DND-41 (cell line): ENCODE measurements at regions not wholly inside any gene's neighbourhood (a gene's known extent, or its start where the extent isn't known, plus 50 kb on each side); places are given as distances from the start of the nearest gene placed in this dataset.
"Not testable (repeated sequence)": the region's sequence is repeated elsewhere in the genome, so short reads cannot be mapped to it uniquely, and the experiment has no call there.

Experiments
- ATAC-seq: fragments of 200-7000 bp; cut with Tn5 transposase; 3 replicates; pipeline ENCODE4 v1.9.1; 2021; ENCODE audit warnings: low read depth; ENCODE audit not compliant: insufficient read depth
- DNase-seq: peaks from one replicate; pipeline ENCODE4 v3.0.0-alpha.2; 2020
- H2AFZ ChIP-seq: 2 replicates; pipeline ENCODE4 v1.6.0; 2012; ENCODE audit warnings: low read depth, low read length
- H3K27ac ChIP-seq: 2 replicates; pipeline ENCODE4 v1.5.1; 2012; ENCODE audit warnings: low read length, inconsistent platforms
- H3K27me3 ChIP-seq: fragments of 200-600 bp; sonication (generic); 2 replicates; pipeline ENCODE4 v1.6.0; 2012; ENCODE audit warnings: low read length, mild to moderate bottlenecking, inconsistent platforms; ENCODE audit not compliant: insufficient read depth, poor library complexity
- H3K36me3 ChIP-seq: 2 replicates; pipeline ENCODE4 v1.5.1; 2012; ENCODE audit warnings: low read length, inconsistent platforms; ENCODE audit not compliant: insufficient read depth
- H3K4me1 ChIP-seq: 2 replicates; pipeline ENCODE4 v1.5.1; 2012; ENCODE audit warnings: mild to moderate bottlenecking, low read length; ENCODE audit not compliant: insufficient read depth
- H3K4me2 ChIP-seq: 2 replicates; pipeline ENCODE4 v1.6.0; 2012; ENCODE audit warnings: mild to moderate bottlenecking, moderate library complexity, low read length, inconsistent platforms; ENCODE audit not compliant: insufficient read depth
- H3K4me3 ChIP-seq, 2 experiments: fragments of 200-600 bp in 1 of 2; shearing (Covaris generic) in 1 of 2; 2 replicates each; pipeline ENCODE4 v1.5.1; 2012 to 2016; ENCODE audit warnings: inconsistent platforms in 2 of 2, low read length in 2 of 2, mild to moderate bottlenecking in 2 of 2, low read depth in 1 of 2, moderate library complexity in 1 of 2
- H3K79me2 ChIP-seq: 2 replicates; pipeline ENCODE4 v1.6.0; 2012; ENCODE audit warnings: low read length, inconsistent platforms; ENCODE audit not compliant: insufficient read depth
- H3K9ac ChIP-seq: 2 replicates; pipeline ENCODE4 v1.6.0; 2012; ENCODE audit warnings: low read depth, mild to moderate bottlenecking, inconsistent platforms, low read length, moderate library complexity
- H3K9me3 ChIP-seq: 2 replicates; pipeline ENCODE4 v1.5.1; 2012; ENCODE audit warnings: low read length, moderate library complexity, mild to moderate bottlenecking, inconsistent platforms; ENCODE audit not compliant: insufficient read depth, severe bottlenecking
- H4K20me1 ChIP-seq: 2 replicates; pipeline ENCODE4 v1.6.0; 2012; ENCODE audit warnings: low read length; ENCODE audit not compliant: insufficient read depth
- CTCF ChIP-seq: IDR thresholded peaks from 2 replicates; pipeline ENCODE4 v1.5.1; 2012; ENCODE audit warnings: borderline replicate concordance, low read length, moderate library complexity, mild to moderate bottlenecking; ENCODE audit not compliant: poor library complexity, severe bottlenecking; ENCODE audit errors: extremely low read depth
- EZH2 ChIP-seq: IDR thresholded peaks from 3 replicates; pipeline ENCODE4 v1.6.1; 2012; ENCODE audit warnings: borderline replicate concordance, low read depth, mild to moderate bottlenecking, moderate library complexity, low read length, inconsistent platforms; ENCODE audit not compliant: severe bottlenecking

DNA sequence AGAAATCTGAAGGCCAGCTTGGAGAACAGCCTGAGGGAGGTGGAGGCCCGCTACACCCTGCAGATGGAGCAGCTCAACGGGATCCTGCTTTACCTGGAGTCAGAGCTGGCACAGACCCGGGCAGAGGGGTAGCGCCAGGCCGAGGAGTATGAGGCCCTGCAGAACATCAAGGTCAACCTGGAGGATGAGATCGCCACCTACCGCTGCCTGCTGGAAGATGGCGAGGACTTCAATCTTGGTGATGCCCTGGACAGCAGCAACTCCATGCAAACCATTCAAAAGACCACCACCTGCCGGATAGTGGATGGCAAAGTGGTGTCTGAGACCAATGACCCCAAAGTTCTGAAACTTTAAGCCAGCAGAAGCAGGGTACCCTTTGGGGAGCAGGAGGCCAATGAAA lies 318.4 kb downstream of the ZFHX3 start:
- H3K4me1 ChIP-seq, H3K4me3 ChIP-seq, H4K20me1 ChIP-seq, H3K9me3 ChIP-seq, H3K36me3 ChIP-seq, H3K9ac ChIP-seq, H3K4me2 ChIP-seq, H2AFZ ChIP-seq, H3K79me2 ChIP-seq, ATAC-seq, H3K27me3 ChIP-seq, DNase-seq, H3K27ac ChIP-seq: not testable (repeated sequence)

DNA sequence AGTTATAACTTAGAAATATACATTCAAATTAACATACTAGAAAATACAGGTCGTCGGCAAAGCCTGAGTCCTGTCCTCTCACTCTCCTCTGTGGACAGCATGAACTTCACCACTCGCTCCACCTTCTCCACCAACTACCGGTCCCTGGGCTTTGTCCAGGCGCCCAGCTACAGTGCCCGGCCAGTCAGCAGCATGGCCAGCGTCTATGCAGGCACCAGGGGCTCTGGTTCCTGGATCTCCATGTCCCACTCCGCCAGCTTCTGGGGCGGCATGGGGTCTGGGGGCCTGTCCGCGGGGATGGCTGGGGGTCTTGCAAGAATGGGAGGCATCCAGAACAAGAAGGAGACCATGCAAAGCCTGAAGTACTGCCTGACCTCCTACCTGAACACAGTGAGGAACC lies 319.4 kb downstream of the ZFHX3 start:
- ATAC-seq, result no peak
- Histone ChIP-seq H3K27ac (no peak overlapping the region), H3K4me2 (no peak overlapping the region), H3K9ac (no peak overlapping the region), H3K27me3 (no peaks in the 10 kb centered on the region), H3K36me3 (no peaks in the 10 kb centered on the region), H4K20me1 (no peaks in the 10 kb centered on the region), H3K9me3 (no peaks in the 10 kb centered on the region), H3K79me2 (no peaks in the 10 kb centered on the region), H3K4me1 (no peaks in the 10 kb centered on the region), H3K4me3 (no peak overlapping the region), H2AFZ (no peak overlapping the region)
- DNase-seq, result no peak
- TF ChIP-seq EZH2, result no peak
- TF ChIP-seq CTCF, result no peak

- TF ChIP-seq EZH2 (no peak), CTCF (no peak)
Measured at GRCh38 chr16:72727565-72727964, 320.4 kb downstream of the ZFHX3 start.

GRCh38 chr16:72725643-72726042 lies 322.3 kb downstream of the ZFHX3 start:
- Histone ChIP-seq H3K36me3 (no peaks in the 10 kb centered on the region), H3K9ac (no peak overlapping the region), H2AFZ (no peak overlapping the region), H3K27me3 (no peaks in the 10 kb centered on the region), H3K4me3 (no peak overlapping the region), H3K9me3 (no peaks in the 10 kb centered on the region), H4K20me1 (no peaks in the 10 kb centered on the region), H3K79me2 (no peaks in the 10 kb centered on the region), H3K4me2 (no peak overlapping the region), H3K27ac (no peak overlapping the region), H3K4me1 (no peaks in the 10 kb centered on the region)
- no peak for DNase-seq
- no peak for TF ChIP-seq CTCF
- TF ChIP-seq EZH2, result no peak
- ATAC-seq, result no peak

More at GRCh38 chr16:72727565-72727964, 320.4 kb downstream of the ZFHX3 start:
- no peaks in the 10 kb centered on the region for H3K79me2 ChIP-seq
- no peaks in the 10 kb centered on the region for H3K36me3 ChIP-seq
- ATAC-seq (no peak), DNase-seq (no peak)
- no peak overlapping the region for H3K4me2 ChIP-seq
- no peaks in the 10 kb centered on the region for H4K20me1 ChIP-seq
- H3K27ac ChIP-seq, result no peak overlapping the region
- H3K9me3 ChIP-seq, result no peaks in the 10 kb centered on the region
- H3K9ac ChIP-seq, result no peak overlapping the region
- H3K27me3 ChIP-seq, result no peaks in the 10 kb centered on the region
- H3K4me1 ChIP-seq, result no peaks in the 10 kb centered on the region
- H2AFZ ChIP-seq, result no peak overlapping the region
- H3K4me3 ChIP-seq, result no peak overlapping the region
